ENCODE measurements at regions not wholly inside any gene's neighbourhood (a gene's known extent, or its start where the extent isn't known, plus 50 kb on each side); places are given as distances from the start of the nearest gene placed in this dataset.
A peak's percentile ranks its signal among the peaks of the same experiment; 100 is the strongest.

- no peak for DNase-seq
Observed at GRCh38 chr5:61969755-61970154, 336.3 kb upstream of the KIF2A start.

GRCh38 chr5:61970218-61970617 lies 335.8 kb upstream of the KIF2A start:
- no peak for DNase-seq

GRCh38 chr5:61974680-61975079 lies 331.3 kb upstream of the KIF2A start:
- DNase-seq, result no peak

- DNase-seq, result peak; percentile 2 to 35
Observed at GRCh38 chr5:61981886-61982285, 324.1 kb upstream of the KIF2A start.

- no peak for DNase-seq
Observed at GRCh38 chr5:61991430-61991829, 314.6 kb upstream of the KIF2A start.

- DNase-seq, result no peak
Observed at GRCh38 chr5:61991866-61992265, 314.1 kb upstream of the KIF2A start.

- DNase-seq, result no peak
Observed at GRCh38 chr5:61993295-61993927, 312.6 kb upstream of the KIF2A start.

- DNase-seq, result no peak
Observed at GRCh38 chr5:61994171-61994570, 311.8 kb upstream of the KIF2A start.

- DNase-seq, result no peak
Observed at GRCh38 chr5:61995486-61995885, 310.5 kb upstream of the KIF2A start.

GRCh38 chr5:61999371-61999770 lies 306.6 kb upstream of the KIF2A start:
- DNase-seq, result no peak

GRCh38 chr5:62000646-62001045 lies 305.4 kb upstream of the KIF2A start:
- DNase-seq, result no peak

- no peak for DNase-seq
Observed at GRCh38 chr5:62001640-62002039, 304.4 kb upstream of the KIF2A start.

GRCh38 chr5:62002436-62002835 lies 303.6 kb upstream of the KIF2A start:
- no peak for DNase-seq

- DNase-seq, result no peak
Observed at GRCh38 chr5:62005551-62005950, 300.5 kb upstream of the KIF2A start.

GRCh38 chr5:62007457-62007856 lies 298.5 kb upstream of the KIF2A start:
- DNase-seq, result no peak

GRCh38 chr5:62011089-62011664 lies 294.8 kb upstream of the KIF2A start:
- DNase-seq, result no peak

GRCh38 chr5:62017092-62017491 lies 288.9 kb upstream of the KIF2A start:
- DNase-seq, result no peak

GRCh38 chr5:62029303-62029702 lies 276.7 kb upstream of the KIF2A start:
- no peak for DNase-seq

GRCh38 chr5:62030326-62030725 lies 275.7 kb upstream of the KIF2A start:
- no peak for DNase-seq

- no peak for DNase-seq
Observed at GRCh38 chr5:62038024-62038423, 268.0 kb upstream of the KIF2A start.

GRCh38 chr5:62041156-62041756 lies 264.8 kb upstream of the KIF2A start:
- DNase-seq, result no peak

GRCh38 chr5:62042007-62042406 lies 264.0 kb upstream of the KIF2A start:
- no peak for DNase-seq

GRCh38 chr5:62043289-62044280 lies 262.4 kb upstream of the KIF2A start:
- DNase-seq, result no peak
